ENCODE measurements at regions not wholly inside any gene's neighbourhood (a gene's known extent, or its start where the extent isn't known, plus 50 kb on each side); places are given as distances from the start of the nearest gene placed in this dataset.

DNA sequence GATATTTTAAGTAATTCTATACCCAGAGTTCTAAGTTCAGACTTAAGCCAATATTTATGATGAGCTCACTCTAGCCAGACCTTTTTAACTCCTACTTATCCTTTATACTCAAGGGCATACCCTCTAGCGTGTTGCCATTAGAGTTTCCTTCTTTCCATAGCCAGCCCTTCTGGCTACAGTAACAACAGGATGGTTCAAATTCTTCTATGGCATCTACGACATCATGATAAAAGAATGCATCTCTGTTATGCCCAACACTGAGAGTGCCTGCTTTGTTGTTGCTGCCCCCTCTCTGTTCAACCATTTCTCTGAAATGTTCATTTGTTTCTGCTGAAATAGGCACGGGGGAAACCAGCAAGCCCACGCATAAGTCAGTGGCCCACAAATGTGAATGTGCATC lies 104.5 kb downstream of the UBE2NL start:
- DNase-seq (ENCODE audit: low read depth, low spot score) (no peak), FAIRE-seq (peak; percentile 17)
- Histone ChIP-seq H4K20me1 (ENCODE audit: control insufficient read depth, extremely low read depth, insufficient read depth, low read length) (no peaks in the 10 kb centered on the region), H3K4me1 (ENCODE audit: control insufficient read depth, extremely low read depth, insufficient read depth, low read length) (no peaks in the 10 kb centered on the region), H3K36me3 (ENCODE audit: control insufficient read depth in 2 of 2, extremely low read depth in 1 of 2, insufficient read depth in 2 of 2, low read length in 2 of 2) (no peaks in the 10 kb centered on the region), H3K4me2 (ENCODE audit: control insufficient read depth, extremely low read depth, insufficient read depth, low read depth, low read length) (no peak overlapping the region), H3K9me3 (ENCODE audit: control insufficient read depth, low read depth, low read length) (no peaks in the 10 kb centered on the region), H2AFZ (ENCODE audit: control insufficient read depth, low read length) (no peak overlapping the region), H3K27me3 (ENCODE audit: control insufficient read depth, extremely low read depth, insufficient read depth, low read length) (no peaks in the 10 kb centered on the region), H3K79me2 (ENCODE audit: control insufficient read depth, insufficient read depth, low read length) (no peaks in the 10 kb centered on the region), H3K9ac (ENCODE audit: control insufficient read depth, extremely low read depth, insufficient read depth, low read length) (no peak overlapping the region), H3K4me3 (ENCODE audit: control insufficient read depth in 2 of 3, extremely low read depth in 1 of 3, insufficient read depth in 2 of 3, low read depth in 1 of 3, low read length in 3 of 3) (no peak overlapping the region), H3K27ac (ENCODE audit: control insufficient read depth, insufficient read depth, low read length) (no peak overlapping the region), H3K9me1 (ENCODE audit: control insufficient read depth, extremely low read depth, insufficient read depth, low read length) (no peaks in the 10 kb centered on the region)
- dilution Hi-C loops (cut with MboI; ENCODE audit: extremely low pct_ligation_motif_present, low sequenced_read_pairs), result no loop called here
- TF ChIP-seq, protein P1, sequence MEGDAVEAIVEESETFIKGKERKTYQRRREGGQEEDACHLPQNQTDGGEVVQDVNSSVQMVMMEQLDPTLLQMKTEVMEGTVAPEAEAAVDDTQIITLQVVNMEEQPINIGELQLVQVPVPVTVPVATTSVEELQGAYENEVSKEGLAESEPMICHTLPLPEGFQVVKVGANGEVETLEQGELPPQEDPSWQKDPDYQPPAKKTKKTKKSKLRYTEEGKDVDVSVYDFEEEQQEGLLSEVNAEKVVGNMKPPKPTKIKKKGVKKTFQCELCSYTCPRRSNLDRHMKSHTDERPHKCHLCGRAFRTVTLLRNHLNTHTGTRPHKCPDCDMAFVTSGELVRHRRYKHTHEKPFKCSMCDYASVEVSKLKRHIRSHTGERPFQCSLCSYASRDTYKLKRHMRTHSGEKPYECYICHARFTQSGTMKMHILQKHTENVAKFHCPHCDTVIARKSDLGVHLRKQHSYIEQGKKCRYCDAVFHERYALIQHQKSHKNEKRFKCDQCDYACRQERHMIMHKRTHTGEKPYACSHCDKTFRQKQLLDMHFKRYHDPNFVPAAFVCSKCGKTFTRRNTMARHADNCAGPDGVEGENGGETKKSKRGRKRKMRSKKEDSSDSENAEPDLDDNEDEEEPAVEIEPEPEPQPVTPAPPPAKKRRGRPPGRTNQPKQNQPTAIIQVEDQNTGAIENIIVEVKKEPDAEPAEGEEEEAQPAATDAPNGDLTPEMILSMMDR (optimal IDR thresholded peaks at IDR 0.05 in 1 of 3, IDR thresholded peaks at IDR 0.05 in 1 of 3, conservative IDR thresholded peaks at IDR 0.05 in 1 of 3; ENCODE audit: extremely low read depth in 1 of 3, insufficient read depth in 2 of 3, low read length in 3 of 3), result no peak
- TF ChIP-seq EZH2 (IDR thresholded peaks at IDR 0.05; ENCODE audit: low read length), result no peak

DNA sequence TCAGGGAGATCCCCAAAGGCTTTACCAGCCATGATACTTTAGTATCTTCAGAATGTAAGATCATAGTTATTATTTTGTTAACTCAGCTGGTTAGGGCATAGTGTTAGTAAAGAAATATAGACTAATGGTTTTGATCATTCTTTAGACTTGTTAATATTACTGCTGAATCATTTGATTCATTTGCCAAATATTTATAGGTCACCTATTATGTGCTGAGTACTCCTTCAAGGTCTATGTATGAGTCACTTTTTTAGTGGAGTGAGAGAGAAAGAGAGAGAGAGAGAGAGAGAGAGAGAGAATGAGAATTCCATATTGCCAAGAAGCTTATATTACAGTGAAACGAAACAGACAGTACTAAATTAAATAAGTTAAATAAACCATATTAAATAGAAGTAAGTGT lies 110.3 kb downstream of the UBE2NL start:
- Histone ChIP-seq H3K4me2 (ENCODE audit: control insufficient read depth, extremely low read depth, insufficient read depth, low read depth, low read length) (no peak overlapping the region), H3K9ac (ENCODE audit: control insufficient read depth, extremely low read depth, insufficient read depth, low read length) (no peak overlapping the region), H4K20me1 (ENCODE audit: control insufficient read depth, extremely low read depth, insufficient read depth, low read length) (no peaks in the 10 kb centered on the region), H3K79me2 (ENCODE audit: control insufficient read depth, insufficient read depth, low read length) (no peaks in the 10 kb centered on the region), H3K27ac (ENCODE audit: control insufficient read depth, insufficient read depth, low read length) (no peak overlapping the region), H3K4me1 (ENCODE audit: control insufficient read depth, extremely low read depth, insufficient read depth, low read length) (peaks cover 3% of the 10 kb centered on the region), H3K36me3 (ENCODE audit: control insufficient read depth in 2 of 2, extremely low read depth in 1 of 2, insufficient read depth in 2 of 2, low read length in 2 of 2) (no peaks in the 10 kb centered on the region), H3K9me3 (ENCODE audit: control insufficient read depth, low read depth, low read length) (no peaks in the 10 kb centered on the region), H3K4me3 (ENCODE audit: control insufficient read depth in 2 of 3, extremely low read depth in 1 of 3, insufficient read depth in 2 of 3, low read depth in 1 of 3, low read length in 3 of 3) (no peak overlapping the region), H3K9me1 (ENCODE audit: control insufficient read depth, extremely low read depth, insufficient read depth, low read length) (no peaks in the 10 kb centered on the region), H2AFZ (ENCODE audit: control insufficient read depth, low read length) (no peak overlapping the region), H3K27me3 (ENCODE audit: control insufficient read depth, extremely low read depth, insufficient read depth, low read length) (no peaks in the 10 kb centered on the region)
- DNase-seq (ENCODE audit: low read depth, low spot score) (peak; percentile 4), FAIRE-seq (no peak)
- no peak for TF ChIP-seq EZH2 (IDR thresholded peaks at IDR 0.05; ENCODE audit: low read length)
- TF ChIP-seq, protein P1 (optimal IDR thresholded peaks at IDR 0.05 in 1 of 3, IDR thresholded peaks at IDR 0.05 in 1 of 3, conservative IDR thresholded peaks at IDR 0.05 in 1 of 3; ENCODE audit: extremely low read depth in 1 of 3, insufficient read depth in 2 of 3, low read length in 3 of 3), result no peak
- dilution Hi-C loops (cut with MboI; ENCODE audit: extremely low pct_ligation_motif_present, low sequenced_read_pairs), result no loop called here
